ENCODE measurements at regions not wholly inside any gene's neighbourhood (a gene's known extent, or its start where the extent isn't known, plus 50 kb on each side); places are given as distances from the start of the nearest gene placed in this dataset.

DNA sequence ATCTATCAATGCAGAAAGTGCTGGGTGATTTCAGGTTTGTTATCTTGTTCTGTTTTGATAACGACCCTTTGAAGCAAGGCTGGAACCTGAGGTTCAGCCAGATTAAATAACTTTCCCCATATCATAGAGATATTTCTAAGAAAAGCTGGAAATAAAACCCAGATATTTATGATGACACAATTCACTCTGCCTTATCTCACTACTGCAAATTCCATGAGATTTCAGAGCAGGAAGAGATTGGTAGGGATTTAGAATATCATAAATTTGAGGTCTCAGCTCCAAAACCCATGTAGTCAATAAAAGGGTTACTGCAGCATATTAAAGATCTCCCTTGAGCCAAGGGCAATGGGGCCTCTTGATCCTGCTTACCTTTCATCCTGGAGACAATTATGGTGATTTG, 692.5 kb upstream of the IGFBP3 start:
- TF ChIP-seq, protein P1, sequence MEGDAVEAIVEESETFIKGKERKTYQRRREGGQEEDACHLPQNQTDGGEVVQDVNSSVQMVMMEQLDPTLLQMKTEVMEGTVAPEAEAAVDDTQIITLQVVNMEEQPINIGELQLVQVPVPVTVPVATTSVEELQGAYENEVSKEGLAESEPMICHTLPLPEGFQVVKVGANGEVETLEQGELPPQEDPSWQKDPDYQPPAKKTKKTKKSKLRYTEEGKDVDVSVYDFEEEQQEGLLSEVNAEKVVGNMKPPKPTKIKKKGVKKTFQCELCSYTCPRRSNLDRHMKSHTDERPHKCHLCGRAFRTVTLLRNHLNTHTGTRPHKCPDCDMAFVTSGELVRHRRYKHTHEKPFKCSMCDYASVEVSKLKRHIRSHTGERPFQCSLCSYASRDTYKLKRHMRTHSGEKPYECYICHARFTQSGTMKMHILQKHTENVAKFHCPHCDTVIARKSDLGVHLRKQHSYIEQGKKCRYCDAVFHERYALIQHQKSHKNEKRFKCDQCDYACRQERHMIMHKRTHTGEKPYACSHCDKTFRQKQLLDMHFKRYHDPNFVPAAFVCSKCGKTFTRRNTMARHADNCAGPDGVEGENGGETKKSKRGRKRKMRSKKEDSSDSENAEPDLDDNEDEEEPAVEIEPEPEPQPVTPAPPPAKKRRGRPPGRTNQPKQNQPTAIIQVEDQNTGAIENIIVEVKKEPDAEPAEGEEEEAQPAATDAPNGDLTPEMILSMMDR (IDR thresholded peaks at IDR 0.05), result no peak
- no peak for TF ChIP-seq POLR2A (IDR thresholded peaks at IDR 0.05)
